ENCODE measurements at regions not wholly inside any gene's neighbourhood (a gene's known extent, or its start where the extent isn't known, plus 50 kb on each side); places are given as distances from the start of the nearest gene placed in this dataset.
"Not testable (repeated sequence)": the region's sequence is repeated elsewhere in the genome, so short reads cannot be mapped to it uniquely, and the experiment has no call there.

GRCh38 chr3:163555918-163556317 is 1522.4 kb downstream of the SI start:
- DNase-seq = no peak
- no peak for TF ChIP-seq POLR2A (IDR thresholded peaks at IDR 0.05)
- TF ChIP-seq CTCF (IDR thresholded peaks at IDR 0.05) = no peak
- Histone ChIP-seq H3K4me3 (no peak overlapping the region), H3K36me3 (replicated peaks in 1 of 2; ENCODE audit: insufficient read depth in 1 of 2, low read depth in 2 of 2) (no peaks in the 10 kb centered on the region), H3K4me1 (no peaks in the 10 kb centered on the region), H3K27me3 (no peaks in the 10 kb centered on the region), H3K27ac (no peak overlapping the region), H3K9me3 (no peaks in the 10 kb centered on the region)
- intact Hi-C loops (cut with DNase I) = no loop called here
- 45 to 91% methylated on average over 1 of the region's 1 CpG for WGBS, 2 donors
- no peak for ATAC-seq

- ATAC-seq = no peak
- no peak for TF ChIP-seq CTCF (IDR thresholded peaks at IDR 0.05)
- TF ChIP-seq POLR2A (IDR thresholded peaks at IDR 0.05) = no peak
- Histone ChIP-seq H3K4me3 (no peak overlapping the region), H3K36me3 (replicated peaks in 1 of 2; ENCODE audit: insufficient read depth in 1 of 2, low read depth in 2 of 2) (no peaks in the 10 kb centered on the region), H3K27me3 (no peaks in the 10 kb centered on the region), H3K9me3 (no peaks in the 10 kb centered on the region), H3K4me1 (no peaks in the 10 kb centered on the region), H3K27ac (no peak overlapping the region)
- intact Hi-C loops (cut with DNase I) = no loop called here
- no peak for DNase-seq
- 83 to 84% methylated on average over 8 to 17 of the region's 17 CpGs for WGBS, 2 donors
Observed at GRCh38 chr3:163552659-163552966, 1525.7 kb downstream of the SI start.

GRCh38 chr3:163551915-163552658 is 1526.2 kb downstream of the SI start:
- H3K9me3 ChIP-seq; H3K4me3 ChIP-seq; DNase-seq; H3K27ac ChIP-seq; H3K36me3 ChIP-seq (replicated peaks in 1 of 2; ENCODE audit: insufficient read depth in 1 of 2, low read depth in 2 of 2); intact Hi-C loops (cut with DNase I); H3K27me3 ChIP-seq; ATAC-seq; H3K4me1 ChIP-seq: not testable (repeated sequence)
- 87 to 92% methylated on average over 9 to 32 of the region's 37 CpGs for WGBS, 2 donors

GRCh38 chr3:163548015-163548414 is 1530.3 kb downstream of the SI start:
- DNase-seq = no peak
- Histone ChIP-seq H3K4me3 (no peak overlapping the region), H3K27me3 (no peaks in the 10 kb centered on the region), H3K4me1 (peaks cover 4% of the 10 kb centered on the region), H3K36me3 (replicated peaks in 1 of 2; ENCODE audit: insufficient read depth in 1 of 2, low read depth in 2 of 2) (no peaks in the 10 kb centered on the region), H3K27ac (no peak overlapping the region), H3K9me3 (no peaks in the 10 kb centered on the region)
- ATAC-seq = no peak
- WGBS, 2 donors = 43 to 67% methylated on average over 1 of the region's 1 CpG
- intact Hi-C loops (cut with DNase I) = no loop called here
- TF ChIP-seq CTCF (IDR thresholded peaks at IDR 0.05) (no peak), POLR2A (IDR thresholded peaks at IDR 0.05) (no peak)

GRCh38 chr3:163547014-163547685 is 1531.1 kb downstream of the SI start:
- Histone ChIP-seq H3K4me1 (peaks cover 4% of the 10 kb centered on the region), H3K27ac (no peak overlapping the region), H3K9me3 (no peaks in the 10 kb centered on the region), H3K4me3 (no peak overlapping the region), H3K27me3 (no peaks in the 10 kb centered on the region), H3K36me3 (replicated peaks in 1 of 2; ENCODE audit: insufficient read depth in 1 of 2, low read depth in 2 of 2) (no peaks in the 10 kb centered on the region)
- no peak for TF ChIP-seq CTCF (IDR thresholded peaks at IDR 0.05)
- TF ChIP-seq POLR2A (IDR thresholded peaks at IDR 0.05) = no peak
- intact Hi-C loops (cut with DNase I) = no loop called here
- WGBS, 2 donors = 18 to 19% methylated on average over 3 of the region's 3 CpGs
- ATAC-seq = no peak
- no peak for DNase-seq
